Hematopoietic multipotent progenitor cell treated with erythropoietin and hydrocortisone succinate and interleukin-3 and kit ligand, for 4 days (in vitro differentiated cells): ENCODE measurements at regions not wholly inside any gene's neighbourhood (a gene's known extent, or its start where the extent isn't known, plus 50 kb on each side); places are given as distances from the start of the nearest gene placed in this dataset.
A peak's percentile ranks its signal among the peaks of the same experiment; 100 is the strongest.

Experiments
- DNase-seq: peaks from one replicate; pipeline ENCODE4 v3.0.0-alpha.2; 2015

GRCh38 chr11:70575396-70576060 lies 177.2 kb downstream of the CTTN start:
- no peak for DNase-seq

GRCh38 chr11:70577258-70577603 lies 178.9 kb downstream of the CTTN start:
- DNase-seq = no peak

- no peak for DNase-seq
These were observed 179.6 kb downstream of the CTTN start for GRCh38 chr11:70577948-70578347.

- no peak for DNase-seq
These were observed 180.0 kb downstream of the CTTN start for GRCh38 chr11:70578371-70578770.

GRCh38 chr11:70578831-70579230 lies 180.5 kb downstream of the CTTN start:
- no peak for DNase-seq

GRCh38 chr11:70579316-70579955 lies 181.1 kb downstream of the CTTN start:
- no peak for DNase-seq

GRCh38 chr11:70580036-70580805 lies 181.9 kb downstream of the CTTN start:
- peak; percentile 61 for DNase-seq

GRCh38 chr11:70581991-70582885 lies 183.9 kb downstream of the CTTN start:
- DNase-seq = no peak

GRCh38 chr11:70582886-70583641 lies 184.7 kb downstream of the CTTN start:
- DNase-seq = no peak

GRCh38 chr11:70583781-70584218 lies 185.5 kb downstream of the CTTN start:
- no peak for DNase-seq

- DNase-seq = no peak
These were observed 186.3 kb downstream of the CTTN start for GRCh38 chr11:70584498-70585235.

- DNase-seq = no peak
These were observed 186.9 kb downstream of the CTTN start for GRCh38 chr11:70585236-70585545.

GRCh38 chr11:70586261-70587074 lies 188.1 kb downstream of the CTTN start:
- no peak for DNase-seq

GRCh38 chr11:70587075-70587389 lies 188.7 kb downstream of the CTTN start:
- DNase-seq = peak; percentile 25

- DNase-seq = no peak
These were observed 192.1 kb downstream of the CTTN start for GRCh38 chr11:70590356-70590991.

GRCh38 chr11:70592641-70593165 lies 194.4 kb downstream of the CTTN start:
- no peak for DNase-seq

- DNase-seq = no peak
These were observed 195.2 kb downstream of the CTTN start for GRCh38 chr11:70593446-70593983.

GRCh38 chr11:70594031-70594430 lies 195.7 kb downstream of the CTTN start:
- DNase-seq = no peak

- DNase-seq = no peak
These were observed 196.3 kb downstream of the CTTN start for GRCh38 chr11:70594606-70595005.

- DNase-seq = no peak
These were observed 196.7 kb downstream of the CTTN start for GRCh38 chr11:70595016-70595415.
